Activated T-helper 9 cell treated with anti-CD3 and anti-CD28 coated beads, Interleukin-2, amount 50 U/mL, for 16 hours (primary cell): ENCODE measurements at regions not wholly inside any gene's neighbourhood (a gene's known extent, or its start where the extent isn't known, plus 50 kb on each side); places are given as distances from the start of the nearest gene placed in this dataset.
"Not testable (repeated sequence)": the region's sequence is repeated elsewhere in the genome, so short reads cannot be mapped to it uniquely, and the experiment has no call there.

ENCODE experiments used
- DNase-seq: peaks from one replicate; pipeline ENCODE4 v3.0.0-alpha.2; 2020; ENCODE audit warnings: low read depth

DNA sequence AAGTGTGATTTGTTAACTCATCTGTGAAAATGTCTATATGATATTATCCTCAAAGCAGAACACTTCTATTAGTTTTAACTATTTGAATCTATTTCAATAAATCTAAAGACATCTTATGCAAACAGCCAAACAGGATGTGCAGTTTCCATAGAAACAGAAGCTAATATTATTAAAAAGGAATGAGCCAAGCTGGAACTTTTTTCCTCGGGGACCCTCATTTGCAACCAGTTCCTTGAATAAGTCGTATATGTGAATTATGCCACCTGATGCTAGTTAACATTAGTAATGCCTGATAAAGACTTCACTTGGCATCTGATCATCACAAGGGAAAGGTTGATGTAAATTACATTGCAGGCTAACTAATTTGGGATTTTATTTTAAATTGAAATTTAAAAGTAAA, 216.9 kb upstream of the SMLR1 start:
- DNase-seq: no peak

DNA sequence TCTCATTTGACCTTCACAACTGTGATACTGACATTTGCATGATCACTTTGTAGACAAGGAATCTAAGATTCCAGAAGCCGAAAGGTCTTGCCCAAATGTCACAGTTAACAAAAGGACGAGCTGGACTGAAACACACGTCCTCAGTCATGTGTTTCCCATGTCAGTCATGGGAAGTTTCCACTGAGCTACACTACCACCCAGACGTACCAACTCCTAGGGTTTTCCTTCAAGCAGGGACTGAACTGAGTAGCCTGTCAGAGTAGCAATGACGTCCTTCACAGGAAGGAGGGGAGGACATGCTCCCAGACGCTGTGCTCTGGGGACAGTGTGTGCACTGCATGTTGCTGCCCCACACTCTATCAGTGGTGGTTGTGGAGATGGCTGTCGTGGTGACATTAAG, 215.8 kb upstream of the SMLR1 start:
- no peak for DNase-seq

GRCh38 chr6:130613176-130613575, 214.0 kb upstream of the SMLR1 start:
- no peak for DNase-seq

DNA sequence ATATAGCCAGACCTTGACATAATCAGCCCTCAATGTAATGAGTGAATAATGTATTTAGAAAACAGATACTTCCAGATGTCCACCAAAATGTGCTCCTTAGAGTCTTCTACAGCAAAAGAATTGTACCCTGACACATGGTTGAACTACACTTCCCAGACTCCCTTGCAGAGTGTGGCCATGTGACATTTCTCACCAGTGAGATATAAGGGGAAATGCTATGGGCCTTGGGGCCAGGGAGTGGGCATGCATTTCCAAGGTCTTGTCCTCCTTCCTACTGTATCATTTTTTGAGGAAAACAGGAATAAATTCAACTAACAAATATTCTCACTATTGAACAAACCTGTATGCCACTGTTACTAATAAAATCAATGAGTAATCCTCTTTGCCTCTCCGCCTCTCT, 211.4 kb upstream of the SMLR1 start:
- DNase-seq: no peak

GRCh38 chr6:130617658-130618057, 209.5 kb upstream of the SMLR1 start:
- DNase-seq: no peak

- DNase-seq: not testable (repeated sequence)
Measured at GRCh38 chr6:130618806-130619205, 208.4 kb upstream of the SMLR1 start.

- no peak for DNase-seq
Measured at GRCh38 chr6:130620338-130620781, 206.8 kb upstream of the SMLR1 start.

GRCh38 chr6:130622142-130622541, 205.1 kb upstream of the SMLR1 start:
- DNase-seq: no peak

DNA sequence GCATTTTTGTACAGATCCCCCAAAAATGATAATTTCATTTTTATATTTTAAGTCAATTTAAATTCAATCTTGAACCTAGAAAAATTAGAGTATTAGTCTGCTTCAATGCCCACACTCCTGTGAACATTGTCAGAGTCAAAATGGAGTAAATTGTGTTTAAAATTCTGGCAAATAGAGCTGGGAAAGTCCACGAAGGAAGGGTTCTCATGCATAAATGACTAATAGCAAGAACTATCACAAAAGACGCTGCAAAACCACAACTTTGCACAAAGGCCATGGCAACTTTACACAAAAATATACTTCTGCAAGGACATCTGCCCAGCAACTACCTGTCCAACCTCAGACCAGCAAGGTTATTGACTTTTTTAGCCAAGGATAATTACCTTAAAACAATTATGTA, 203.2 kb upstream of the SMLR1 start:
- DNase-seq: no peak

- no peak for DNase-seq
Measured at GRCh38 chr6:130625825-130626527, 201.2 kb upstream of the SMLR1 start.

- no peak for DNase-seq
Measured at GRCh38 chr6:130628862-130629261, 198.3 kb upstream of the SMLR1 start.

DNA sequence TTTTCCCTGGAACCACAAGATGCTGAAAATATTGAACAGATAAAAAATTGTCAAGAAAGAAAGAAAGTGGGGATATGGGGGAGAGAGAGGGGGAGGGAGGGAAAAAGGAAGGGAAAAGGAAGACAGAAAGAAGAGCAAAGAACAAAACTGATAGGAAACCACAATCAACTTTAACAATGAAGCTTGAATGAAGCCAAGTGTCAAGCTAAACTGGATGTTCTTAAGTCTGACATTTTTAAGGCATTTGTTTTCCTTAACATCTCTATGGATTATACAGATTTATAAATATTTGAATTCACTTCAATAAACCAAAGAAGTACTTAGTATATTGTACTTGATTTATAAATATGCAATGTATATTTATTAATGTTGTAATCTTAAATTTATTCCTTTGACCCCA, 197.6 kb upstream of the SMLR1 start:
- DNase-seq: no peak

DNA sequence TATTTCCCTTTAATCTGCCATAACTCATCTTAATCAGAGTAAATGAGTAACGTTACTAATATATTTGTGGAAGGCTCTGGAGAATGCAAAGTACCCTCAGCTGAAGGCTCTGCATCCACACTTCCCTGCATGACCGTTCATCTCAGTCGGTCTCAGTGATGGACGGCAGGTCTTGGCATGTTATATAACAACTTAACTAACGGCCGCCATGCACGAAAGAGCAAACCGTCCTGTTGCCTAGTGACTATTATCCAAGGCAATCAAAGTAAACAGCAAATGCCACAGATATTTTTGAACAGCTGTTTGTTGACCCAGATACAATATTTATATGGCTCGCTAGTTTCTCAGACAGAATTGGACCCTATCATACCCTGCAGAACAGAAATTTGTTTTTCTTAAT, 194.9 kb upstream of the SMLR1 start:
- DNase-seq: no peak

DNA sequence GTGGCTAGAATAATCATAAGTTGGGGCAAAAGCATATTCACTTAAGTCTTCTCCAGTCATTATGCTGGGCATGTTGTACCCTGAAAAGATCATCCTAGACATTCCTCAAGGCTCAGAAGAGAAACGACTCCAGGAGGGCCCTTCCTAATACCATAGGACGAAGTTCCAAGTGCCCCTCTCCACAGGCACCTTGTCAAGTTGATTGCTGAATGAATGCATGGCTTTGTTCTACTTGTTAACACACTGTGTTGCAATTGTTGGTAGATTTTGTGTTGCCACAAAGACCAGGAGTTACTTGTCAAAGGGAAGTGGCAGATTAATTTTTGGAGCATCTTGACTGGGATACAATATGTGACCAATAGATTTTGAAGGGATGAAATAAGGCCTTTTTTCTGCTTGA, 194.3 kb upstream of the SMLR1 start:
- DNase-seq: no peak

DNA sequence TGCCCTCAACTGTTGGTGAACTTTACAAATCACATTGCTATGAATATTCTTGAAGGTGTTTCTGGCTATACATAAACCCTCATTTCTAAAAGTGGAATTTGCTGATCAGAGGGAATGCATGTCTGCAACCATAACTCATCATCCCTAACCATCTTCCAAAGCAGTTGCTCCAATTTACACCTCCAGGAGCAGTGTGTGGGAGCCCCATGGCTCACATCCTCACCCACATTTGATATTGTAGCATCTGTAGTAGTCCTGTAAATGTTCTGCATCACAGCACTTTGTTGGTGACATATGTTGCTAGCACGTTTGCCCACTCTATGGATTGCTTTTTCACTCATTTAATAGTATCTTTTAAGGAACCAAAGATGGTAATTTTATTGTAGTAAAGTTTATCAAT, 183.8 kb upstream of the SMLR1 start:
- DNase-seq: no peak

DNA sequence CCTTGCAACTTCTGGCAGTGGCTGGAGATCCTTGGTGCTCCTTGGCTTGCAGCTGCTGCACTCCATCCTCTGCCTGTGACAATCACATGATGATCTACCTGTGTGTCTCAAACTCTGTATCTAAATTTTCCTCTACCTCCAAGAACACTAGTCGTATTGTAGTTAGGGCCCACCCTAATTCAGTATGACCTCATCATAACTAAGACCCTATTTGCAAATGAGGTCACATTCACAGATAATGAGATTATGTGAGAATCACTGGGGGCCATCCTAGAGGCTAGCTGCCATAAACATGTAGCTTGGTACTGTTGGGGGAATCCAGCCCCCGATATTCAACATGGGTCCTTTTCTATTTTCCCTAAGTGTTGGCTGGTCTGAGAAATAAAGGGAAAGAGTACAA, 183.0 kb upstream of the SMLR1 start:
- no peak for DNase-seq

DNA sequence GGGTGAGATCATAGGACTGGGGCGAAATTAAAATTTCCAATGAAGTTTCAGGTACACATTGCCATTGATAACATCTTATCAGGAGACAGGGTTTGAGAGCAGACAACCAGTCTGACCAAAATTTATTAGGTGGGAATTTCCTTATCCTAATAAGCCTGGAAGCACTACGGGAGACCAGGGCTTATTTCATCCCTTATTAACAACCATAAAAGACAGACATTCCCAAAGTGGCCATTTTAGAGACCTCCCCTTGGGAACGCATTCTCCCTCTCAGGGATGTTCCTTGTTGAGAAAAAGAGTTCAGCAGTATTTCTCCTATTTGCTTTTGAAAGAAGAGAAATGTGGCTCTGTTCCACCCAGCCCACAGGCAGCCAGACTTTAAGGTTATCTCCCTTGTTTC, 182.4 kb upstream of the SMLR1 start:
- DNase-seq: not testable (repeated sequence)

- no peak for DNase-seq
Measured at GRCh38 chr6:130647246-130647645, 180.0 kb upstream of the SMLR1 start.

DNA sequence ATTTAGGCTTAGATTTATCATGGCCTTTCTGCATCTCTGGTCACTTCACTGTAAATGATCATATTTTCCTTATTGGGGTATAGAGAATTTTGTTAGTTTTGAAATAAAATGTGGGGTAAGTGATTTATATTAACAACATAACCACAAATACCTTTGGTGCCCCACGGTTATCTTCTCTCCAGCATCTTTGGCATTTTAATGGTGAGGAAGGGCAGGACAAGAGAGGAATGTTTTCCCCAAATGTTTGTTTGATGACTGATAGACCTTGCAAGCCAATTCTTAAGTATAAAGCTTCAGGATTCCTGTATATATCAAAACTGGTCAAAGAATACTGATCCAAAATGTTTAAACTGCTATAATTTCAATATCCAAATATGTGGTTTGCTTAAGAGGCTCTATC, 171.6 kb upstream of the SMLR1 start:
- DNase-seq: no peak

GRCh38 chr6:130661077-130661476, 166.1 kb upstream of the SMLR1 start:
- no peak for DNase-seq

DNA sequence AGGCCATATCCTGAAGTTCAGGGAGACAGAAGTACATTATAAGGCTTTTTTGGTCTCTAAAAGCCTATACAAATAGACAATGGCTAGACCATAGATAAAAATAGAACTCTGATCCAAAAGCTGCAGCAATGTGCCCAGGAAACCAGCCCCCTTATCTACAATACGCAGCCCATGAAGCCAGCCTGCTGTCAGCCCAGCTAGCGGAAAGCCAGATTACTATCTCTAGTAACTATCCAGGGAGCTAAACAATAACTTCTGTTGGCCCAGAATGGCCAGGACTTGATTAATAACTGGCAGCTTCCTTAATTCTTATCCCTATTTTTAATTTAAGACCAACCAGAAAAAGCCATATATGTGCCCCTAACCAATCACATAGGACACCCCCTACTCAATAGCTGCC, 160.4 kb upstream of the SMLR1 start:
- DNase-seq: no peak

- no peak for DNase-seq
Measured at GRCh38 chr6:130670142-130670541, 157.1 kb upstream of the SMLR1 start.

DNA sequence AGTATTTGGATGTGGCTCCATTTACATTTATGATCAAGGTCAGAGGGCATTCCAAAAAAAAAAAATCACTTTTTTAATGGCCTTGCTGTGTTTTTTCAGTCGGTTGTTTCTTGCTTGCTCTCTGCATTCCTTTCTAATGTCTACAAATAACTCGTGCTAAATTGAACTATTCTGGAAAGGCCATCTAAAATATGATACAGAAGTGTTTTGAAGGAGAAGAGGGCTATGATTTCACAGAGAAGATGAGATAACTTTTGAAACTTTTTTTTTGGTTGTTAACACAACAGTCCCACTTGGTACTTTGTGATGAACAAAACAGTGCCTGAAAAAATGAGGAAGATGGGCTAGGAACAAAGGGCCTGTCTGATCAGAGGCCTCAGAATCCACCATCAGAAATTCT, 156.1 kb upstream of the SMLR1 start:
- no peak for DNase-seq

- no peak for DNase-seq
Measured at GRCh38 chr6:130671577-130671976, 155.6 kb upstream of the SMLR1 start.

DNA sequence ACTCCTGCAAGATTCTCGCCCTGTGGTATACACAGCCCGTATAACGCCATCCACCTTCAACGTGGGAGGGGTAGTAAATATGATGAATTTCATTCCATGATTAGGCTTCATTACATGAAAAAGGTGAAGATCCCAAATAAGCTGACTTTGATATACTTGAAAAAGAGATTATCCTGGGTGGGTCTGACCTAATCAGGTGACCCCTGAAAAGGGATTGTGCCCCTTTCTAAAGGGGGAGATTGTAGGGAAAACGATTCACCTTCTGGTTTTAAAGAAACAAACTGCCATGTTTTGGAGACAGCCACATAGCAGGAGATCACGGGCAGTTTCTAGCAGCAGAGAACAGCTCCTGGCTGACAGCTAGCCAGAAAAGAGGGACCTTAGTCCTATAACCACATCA, 155.1 kb upstream of the SMLR1 start:
- no peak for DNase-seq
